H9 (cell line): ENCODE measurements at regions not wholly inside any gene's neighbourhood (a gene's known extent, or its start where the extent isn't known, plus 50 kb on each side); places are given as distances from the start of the nearest gene placed in this dataset.

Source experiments
- DNase-seq: peaks from one replicate; pipeline ENCODE4 v3.0.0-alpha.2; 2017
- H2AFZ ChIP-seq: one replicate; pipeline ENCODE4 v1.6.1; 2013; ENCODE audit warnings: mild to moderate bottlenecking, low read length, control low read depth, moderate library complexity
- H2AK5ac ChIP-seq: 2 replicates; pipeline ENCODE4 v1.6.1; 2013; ENCODE audit warnings: low read length, control low read depth, mixed read lengths; ENCODE audit not compliant: insufficient read length
- H2BK120ac ChIP-seq: one replicate; pipeline ENCODE4 v1.6.1; 2013; ENCODE audit warnings: low read depth, mild to moderate bottlenecking, low read length, control low read depth, inconsistent platforms; ENCODE audit not compliant: poor library complexity, severe bottlenecking
- H2BK12ac ChIP-seq: 2 replicates; pipeline ENCODE4 v1.6.1; 2013; ENCODE audit warnings: low read length, control low read depth, mixed read lengths, low read depth; ENCODE audit not compliant: insufficient read length
- H2BK15ac ChIP-seq: 2 replicates; pipeline ENCODE4 v1.6.1; 2013; ENCODE audit warnings: low read depth, low read length, control low read depth
- H2BK20ac ChIP-seq: one replicate; pipeline ENCODE4 v1.6.1; 2013; ENCODE audit warnings: low read depth, mild to moderate bottlenecking, low read length, control low read depth, inconsistent platforms; ENCODE audit not compliant: poor library complexity, severe bottlenecking
- H2BK5ac ChIP-seq: 2 replicates; pipeline ENCODE4 v1.6.1; 2013; ENCODE audit warnings: low read length, control low read depth, mixed read lengths; ENCODE audit not compliant: insufficient read length
- H3K14ac ChIP-seq: 2 replicates; pipeline ENCODE4 v1.6.1; 2013; ENCODE audit warnings: low read length, control low read depth; ENCODE audit not compliant: insufficient read depth
- H3K18ac ChIP-seq: 2 replicates; pipeline ENCODE4 v1.6.1; 2013; ENCODE audit warnings: low read depth, mild to moderate bottlenecking, mixed read lengths, low read length, control low read depth; ENCODE audit not compliant: insufficient read length
- H3K23ac ChIP-seq: 2 replicates; pipeline ENCODE4 v1.6.1; 2013; ENCODE audit warnings: low read length, control low read depth, mixed read lengths, low read depth; ENCODE audit not compliant: insufficient read length
- H3K23me2 ChIP-seq: 2 replicates; pipeline ENCODE4 v1.6.1; 2013; ENCODE audit warnings: low read depth, mild to moderate bottlenecking, mixed read lengths, low read length, control low read depth; ENCODE audit not compliant: insufficient read length, poor library complexity, severe bottlenecking
- H3K27ac ChIP-seq: 2 replicates; pipeline ENCODE4 v1.5.1; 2013; ENCODE audit warnings: low read length, control low read depth, mixed read lengths, low read depth; ENCODE audit not compliant: insufficient read length
- H3K27me3 ChIP-seq: 2 replicates; pipeline ENCODE4 v1.6.1; 2013; ENCODE audit warnings: low read length, control low read depth, inconsistent platforms; ENCODE audit not compliant: insufficient read depth
- H3K4ac ChIP-seq: 2 replicates; pipeline ENCODE4 v1.6.1; 2013; ENCODE audit warnings: low read depth, mild to moderate bottlenecking, control low read depth, inconsistent platforms, low read length, moderate library complexity
- H3K4me1 ChIP-seq: 2 replicates; pipeline ENCODE4 v1.6.1; 2013; ENCODE audit warnings: low read length, control low read depth, inconsistent platforms; ENCODE audit not compliant: insufficient read depth
- H3K4me2 ChIP-seq: 2 replicates; pipeline ENCODE4 v1.6.1; 2013; ENCODE audit warnings: low read length, control low read depth, mixed read lengths; ENCODE audit not compliant: insufficient read length, insufficient read depth
- H3K56ac ChIP-seq: 2 replicates; pipeline ENCODE4 v1.6.1; 2013; ENCODE audit warnings: low read depth, mild to moderate bottlenecking, mixed read lengths, low read length, control low read depth; ENCODE audit not compliant: insufficient read length
- H3K79me1 ChIP-seq: 2 replicates; pipeline ENCODE4 v1.6.1; 2013; ENCODE audit warnings: low read depth, mild to moderate bottlenecking, moderate library complexity, low read length, control low read depth, inconsistent platforms; ENCODE audit not compliant: insufficient read depth, poor library complexity, severe bottlenecking
- H3K79me2 ChIP-seq: 2 replicates; pipeline ENCODE4 v1.6.1; 2013; ENCODE audit warnings: low read length, control low read depth, inconsistent platforms; ENCODE audit not compliant: insufficient read depth
- H3K9ac ChIP-seq: 2 replicates; pipeline ENCODE4 v1.6.1; 2013; ENCODE audit warnings: low read length, control low read depth, mixed read lengths; ENCODE audit not compliant: insufficient read length; ENCODE audit errors: extremely low read depth
- H3K9me3 ChIP-seq: one replicate; pipeline ENCODE4 v1.6.1; 2013; ENCODE audit warnings: low read depth, low read length, inconsistent platforms; ENCODE audit not compliant: control insufficient read depth
- H3T11ph ChIP-seq: one replicate; pipeline ENCODE4 v1.6.1; 2013; ENCODE audit warnings: mild to moderate bottlenecking, low read length, control low read depth, inconsistent platforms
- H4K20me1 ChIP-seq: one replicate; pipeline ENCODE4 v1.6.1; 2013; ENCODE audit not compliant: control insufficient read depth, insufficient read length, insufficient read depth
- H4K5ac ChIP-seq: 2 replicates; pipeline ENCODE4 v1.6.1; 2013; ENCODE audit warnings: low read depth, mild to moderate bottlenecking, mixed read lengths, low read length, control low read depth; ENCODE audit not compliant: insufficient read length
- H4K8ac ChIP-seq: replicated peaks from 2 replicates; pipeline ENCODE4 v1.6.1; 2013; ENCODE audit warnings: low read length, control low read depth, mixed read lengths, low read depth; ENCODE audit not compliant: insufficient read length
- H4K91ac ChIP-seq: 2 replicates; pipeline ENCODE4 v1.6.1; 2013; ENCODE audit warnings: low read depth, mild to moderate bottlenecking, moderate library complexity, mixed read lengths, low read length, control low read depth; ENCODE audit not compliant: insufficient read length
- H3K27ac Mint-ChIP-seq, 3 experiments: 2 replicates in 2 of 3; 3 replicates in 1 of 3; pipeline ENCODE4 v1.8.0; 2020 to 2021; ENCODE audit warnings: mixed read lengths in 3 of 3, mild to moderate bottlenecking in 1 of 3, moderate library complexity in 1 of 3
- H3K27me3 Mint-ChIP-seq: 2 replicates; pipeline ENCODE4 v1.8.0; 2021; ENCODE audit warnings: low read depth, mild to moderate bottlenecking, moderate library complexity, mixed read lengths
- H3K36me3 Mint-ChIP-seq, 3 experiments: 2 replicates in 2 of 3; 3 replicates in 1 of 3; pipeline ENCODE4 v1.8.0; 2020 to 2021; ENCODE audit warnings: low read depth in 3 of 3, mixed read lengths in 3 of 3; ENCODE audit not compliant: insufficient read depth in 1 of 3
- H3K4me1 Mint-ChIP-seq, 2 experiments: 2 replicates each; pipeline ENCODE4 v1.8.0; 2020; ENCODE audit warnings: mixed read lengths in 2 of 2
- H3K4me3 Mint-ChIP-seq, 2 experiments: 2 replicates in 1 of 2; 3 replicates in 1 of 2; pipeline ENCODE4 v1.8.0; 2020 to 2021; ENCODE audit warnings: mild to moderate bottlenecking in 2 of 2, mixed read lengths in 2 of 2, moderate library complexity in 1 of 2
- H3K9me3 Mint-ChIP-seq, 2 experiments: 2 replicates in 1 of 2; 3 replicates in 1 of 2; pipeline ENCODE4 v1.8.0; 2020; ENCODE audit warnings: mild to moderate bottlenecking in 2 of 2, mixed read lengths in 2 of 2, moderate library complexity in 1 of 2
- WGBS: extraction: QIAGEN DNeasy Blood & Tissue Kit; methylation state at CpG from one replicate; pipeline ENCODE4 v1.1.7; 2013; ENCODE audit warnings: missing lambda C conversion rate, low lambda C conversion rate, mixed read lengths; ENCODE audit not compliant: insufficient read length; ENCODE audit errors: extremely low coverage; 5-methylcytosine and 5-hydroxymethylcytosine counted together
- TF ChIP-seq, protein P1 (sequence below): fragments of 200-600 bp; sonication (generic); conservative IDR thresholded peaks from 3 replicates; pipeline ENCODE4 v1.8.0; 2021; ENCODE audit warnings: antibody characterized with exemption, mild to moderate bottlenecking

- Histone ChIP-seq H4K5ac (no peak overlapping the region), H4K20me1 (no peaks in the 10 kb centered on the region), H2AK5ac (no peak overlapping the region), H2BK20ac (no peak overlapping the region), H3K18ac (no peak overlapping the region), H3K4me1 (no peaks in the 10 kb centered on the region), H3K79me2 (no peaks in the 10 kb centered on the region), H4K8ac (no peak overlapping the region), H3K79me1 (no peaks in the 10 kb centered on the region), H3K27ac (no peak overlapping the region), H2AFZ (no peak overlapping the region), H3K23me2 (no peaks in the 10 kb centered on the region), H2BK12ac (no peak overlapping the region), H2BK120ac (no peak overlapping the region), H2BK5ac (no peak overlapping the region), H4K91ac (no peak overlapping the region), H3K4ac (no peak overlapping the region), H3K23ac (no peak overlapping the region), H3K27me3 (no peaks in the 10 kb centered on the region), H3K4me2 (no peak overlapping the region), H3K14ac (no peak overlapping the region), H2BK15ac (no peak overlapping the region), H3K9me3 (no peaks in the 10 kb centered on the region), H3T11ph (no peak overlapping the region), H3K56ac (no peak overlapping the region), H3K9ac (no peak overlapping the region)
- Mint-ChIP-seq H3K27ac (no peak overlapping the region), H3K4me1 (no peaks in the 10 kb centered on the region), H3K27me3 (no peaks in the 10 kb centered on the region; the same call in 1 of the 2 replicates), H3K9me3 (peaks cover 4 to 8% of the 10 kb centered on the region in 2 experiments; a peak in 3 of 5 replicates), H3K4me3 (no peak overlapping the region), H3K36me3 (peaks cover 0 to 4% (median 2%) of the 10 kb centered on the region in 3 experiments; a peak in 2 of 7 replicates)
- no peak for DNase-seq
- TF ChIP-seq, protein P1, sequence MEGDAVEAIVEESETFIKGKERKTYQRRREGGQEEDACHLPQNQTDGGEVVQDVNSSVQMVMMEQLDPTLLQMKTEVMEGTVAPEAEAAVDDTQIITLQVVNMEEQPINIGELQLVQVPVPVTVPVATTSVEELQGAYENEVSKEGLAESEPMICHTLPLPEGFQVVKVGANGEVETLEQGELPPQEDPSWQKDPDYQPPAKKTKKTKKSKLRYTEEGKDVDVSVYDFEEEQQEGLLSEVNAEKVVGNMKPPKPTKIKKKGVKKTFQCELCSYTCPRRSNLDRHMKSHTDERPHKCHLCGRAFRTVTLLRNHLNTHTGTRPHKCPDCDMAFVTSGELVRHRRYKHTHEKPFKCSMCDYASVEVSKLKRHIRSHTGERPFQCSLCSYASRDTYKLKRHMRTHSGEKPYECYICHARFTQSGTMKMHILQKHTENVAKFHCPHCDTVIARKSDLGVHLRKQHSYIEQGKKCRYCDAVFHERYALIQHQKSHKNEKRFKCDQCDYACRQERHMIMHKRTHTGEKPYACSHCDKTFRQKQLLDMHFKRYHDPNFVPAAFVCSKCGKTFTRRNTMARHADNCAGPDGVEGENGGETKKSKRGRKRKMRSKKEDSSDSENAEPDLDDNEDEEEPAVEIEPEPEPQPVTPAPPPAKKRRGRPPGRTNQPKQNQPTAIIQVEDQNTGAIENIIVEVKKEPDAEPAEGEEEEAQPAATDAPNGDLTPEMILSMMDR: no peak
- WGBS: no CpG with 5 or more reads among the region's 3 CpGs
Observed at GRCh38 chr20:7275645-7276237, 508.3 kb downstream of the BMP2 start.
